Body of pancreas (tissue), 4 donors: ENCODE measurements at regions not wholly inside any gene's neighbourhood (a gene's known extent, or its start where the extent isn't known, plus 50 kb on each side); places are given as distances from the start of the nearest gene placed in this dataset.

ENCODE experiments used
- ATAC-seq: fragments of 150-250 bp; one replicate; pipeline ENCODE4 v1.9.1; 2016
- DNase-seq, 4 donors: peaks; one replicate each; pipeline ENCODE4 v3.0.0-alpha.2; 2019
- H3K27ac ChIP-seq, 4 donors: fragments of 200-600 bp; sonication (generic); 1 replicate in 3 of 4; 2 replicates in 1 of 4; pipeline versions ENCODE4 v1.5.1 to v1.6.1; 2016 to 2019; ENCODE audit warnings: mild to moderate bottlenecking in 1 of 4, mixed read lengths in 1 of 4, moderate library complexity in 1 of 4
- H3K27me3 ChIP-seq, 2 donors: fragments of 200-600 bp; sonication (generic); one replicate each; pipeline ENCODE4 v1.6.0; 2016; ENCODE audit warnings: mild to moderate bottlenecking in 1 of 2
- H3K36me3 ChIP-seq, 2 donors: fragments of 200-600 bp; sonication (generic); replicated peaks in 1 of 2; 2 replicates each; pipeline ENCODE4 v1.5.1; 2016; ENCODE audit warnings: low read depth in 2 of 2; ENCODE audit not compliant: insufficient read depth in 1 of 2
- H3K4me1 ChIP-seq: fragments of 200-600 bp; sonication (generic); one replicate; pipeline ENCODE4 v1.6.0; 2016
- H3K4me3 ChIP-seq, 2 donors: fragments of 200-600 bp; sonication (generic); 1 replicate in 1 of 2; 2 replicates in 1 of 2; pipeline ENCODE4 v1.5.1; 2016 to 2019
- H3K9me3 ChIP-seq, 3 donors: fragments of 200-600 bp; sonication (generic); 1 replicate in 2 of 3; 2 replicates in 1 of 3; pipeline ENCODE4 v1.5.1; 2016
- POLR2A ChIP-seq, 3 donors: fragments of 450-650 bp; IDR thresholded peaks; one replicate each; pipeline ENCODE4 v1.6.1; 2016; ENCODE audit warnings: antibody characterized with exemption in 3 of 3, mild to moderate bottlenecking in 2 of 3
- WGBS, 2 donors: methylation state at CpG; one replicate each; pipeline ENCODE4 v1.1.5; 2017; 5-methylcytosine and 5-hydroxymethylcytosine counted together
- intact Hi-C: fragments of 100-400 bp; cut with DNase I; formaldehyde crosslinking; loops from one replicate; pipeline ENCODE4 v1.15.1; 2023
- TF ChIP-seq, protein P1 (sequence below), 7 experiments: fragments of 450-650 bp in 4 of 7; fragments of 200-600 bp in 3 of 7; sonication (generic) in 3 of 7; IDR thresholded peaks; one replicate each; pipeline ENCODE4 v1.5.1; 2016 to 2019; ENCODE audit warnings: antibody characterized with exemption in 7 of 7

DNA sequence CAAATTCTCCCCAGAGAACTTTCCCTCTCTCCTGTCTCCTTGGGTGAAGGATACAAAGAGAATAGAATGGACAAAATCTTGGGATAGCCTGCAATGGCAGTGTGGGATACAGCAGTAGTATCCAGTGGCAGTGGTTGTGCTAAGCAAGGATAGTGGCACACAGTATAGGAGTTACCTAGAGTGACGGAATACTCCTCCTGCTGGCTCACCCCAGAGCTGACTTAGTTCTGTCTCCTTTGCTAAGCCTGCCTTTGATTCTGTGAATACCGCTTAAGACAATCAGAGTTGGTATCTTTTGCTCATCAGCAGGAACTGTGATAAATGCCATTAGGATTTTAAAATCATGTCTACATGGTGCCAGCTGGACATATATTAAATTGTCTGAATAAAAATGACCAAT, 404.3 kb downstream of the JRKL start:
- ATAC-seq (no peak), DNase-seq (no peak)
- intact Hi-C loops, result no loop called here
- H3K27ac ChIP-seq, result no peak overlapping the region
- TF ChIP-seq, protein P1, sequence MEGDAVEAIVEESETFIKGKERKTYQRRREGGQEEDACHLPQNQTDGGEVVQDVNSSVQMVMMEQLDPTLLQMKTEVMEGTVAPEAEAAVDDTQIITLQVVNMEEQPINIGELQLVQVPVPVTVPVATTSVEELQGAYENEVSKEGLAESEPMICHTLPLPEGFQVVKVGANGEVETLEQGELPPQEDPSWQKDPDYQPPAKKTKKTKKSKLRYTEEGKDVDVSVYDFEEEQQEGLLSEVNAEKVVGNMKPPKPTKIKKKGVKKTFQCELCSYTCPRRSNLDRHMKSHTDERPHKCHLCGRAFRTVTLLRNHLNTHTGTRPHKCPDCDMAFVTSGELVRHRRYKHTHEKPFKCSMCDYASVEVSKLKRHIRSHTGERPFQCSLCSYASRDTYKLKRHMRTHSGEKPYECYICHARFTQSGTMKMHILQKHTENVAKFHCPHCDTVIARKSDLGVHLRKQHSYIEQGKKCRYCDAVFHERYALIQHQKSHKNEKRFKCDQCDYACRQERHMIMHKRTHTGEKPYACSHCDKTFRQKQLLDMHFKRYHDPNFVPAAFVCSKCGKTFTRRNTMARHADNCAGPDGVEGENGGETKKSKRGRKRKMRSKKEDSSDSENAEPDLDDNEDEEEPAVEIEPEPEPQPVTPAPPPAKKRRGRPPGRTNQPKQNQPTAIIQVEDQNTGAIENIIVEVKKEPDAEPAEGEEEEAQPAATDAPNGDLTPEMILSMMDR (IDR thresholded peaks at IDR 0.05), result no peak
- no peak for TF ChIP-seq POLR2A (IDR thresholded peaks at IDR 0.05)
- no peaks in the 10 kb centered on the region for H3K27me3 ChIP-seq
- no peaks in the 10 kb centered on the region for H3K36me3 ChIP-seq
- WGBS, 2 donors, result 69 to 74% methylated on average over 2 of the region's 2 CpGs
- no peaks in the 10 kb centered on the region for H3K4me1 ChIP-seq
- H3K9me3 ChIP-seq, result no peaks in the 10 kb centered on the region
- no peak overlapping the region for H3K4me3 ChIP-seq

DNA sequence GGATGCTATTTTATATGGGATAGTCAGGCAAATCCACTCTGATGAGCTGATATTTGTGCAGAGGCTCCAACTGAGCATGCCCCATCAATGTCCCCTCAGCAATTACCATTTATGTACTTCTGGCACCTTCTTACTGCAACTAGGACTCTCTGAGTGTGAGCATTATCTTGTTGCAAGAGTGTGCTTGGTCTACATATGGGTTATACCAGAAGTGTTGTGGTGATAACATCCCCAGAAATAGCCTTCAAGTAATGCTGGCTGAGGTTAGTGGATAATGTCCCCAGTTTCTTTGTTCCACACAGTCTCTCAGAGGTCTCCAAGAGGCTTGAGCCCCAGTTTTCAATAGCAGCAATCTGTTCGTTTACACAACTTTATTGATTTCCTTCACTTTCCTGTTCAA, 408.6 kb downstream of the JRKL start:
- H3K27ac ChIP-seq, result no peak overlapping the region
- TF ChIP-seq POLR2A (IDR thresholded peaks at IDR 0.05), result no peak
- TF ChIP-seq, protein P1 (IDR thresholded peaks at IDR 0.05), result no peak
- no peaks in the 10 kb centered on the region for H3K9me3 ChIP-seq
- ATAC-seq (no peak), DNase-seq (no peak)
- WGBS, 2 donors, result 23 to 26% methylated on average over 1 of the region's 1 CpG
- intact Hi-C loops, result no loop called here
- no peaks in the 10 kb centered on the region for H3K27me3 ChIP-seq
- H3K4me1 ChIP-seq, result no peaks in the 10 kb centered on the region
- no peaks in the 10 kb centered on the region for H3K36me3 ChIP-seq
- H3K4me3 ChIP-seq, result no peak overlapping the region

DNA sequence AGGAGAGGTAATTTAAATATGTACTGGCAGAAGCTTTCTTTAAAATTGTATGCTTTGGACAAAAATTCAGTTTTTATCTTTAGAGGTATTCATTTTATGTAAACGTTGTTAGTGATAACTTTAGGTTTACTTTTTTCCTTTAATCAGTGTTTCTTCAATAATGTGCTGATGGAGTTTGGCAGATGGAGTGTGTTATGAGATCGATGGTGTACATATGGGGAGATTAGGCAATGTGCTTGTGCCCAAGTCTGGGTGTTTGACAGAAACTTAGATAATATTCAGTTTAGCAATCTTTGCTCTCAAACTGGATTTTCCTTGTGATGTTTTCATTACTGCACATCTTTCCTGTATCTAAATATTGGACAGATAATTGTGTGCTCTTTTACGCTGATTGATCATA, 425.4 kb downstream of the JRKL start:
- intact Hi-C loops, result no loop called here
- DNase-seq, result no peak
- 24 to 32% methylated on average over 3 of the region's 3 CpGs for whole genome bisulfite sequencing, 2 donors
- Histone ChIP-seq H3K4me1 (no peaks in the 10 kb centered on the region), H3K36me3 (no peaks in the 10 kb centered on the region), H3K4me3 (no peak overlapping the region), H3K9me3 (no peaks in the 10 kb centered on the region), H3K27ac (no peak overlapping the region), H3K27me3 (no peaks in the 10 kb centered on the region)
- TF ChIP-seq, protein P1 (IDR thresholded peaks at IDR 0.05), result no peak
- no peak for TF ChIP-seq POLR2A (IDR thresholded peaks at IDR 0.05)
- no peak for ATAC-seq

DNA sequence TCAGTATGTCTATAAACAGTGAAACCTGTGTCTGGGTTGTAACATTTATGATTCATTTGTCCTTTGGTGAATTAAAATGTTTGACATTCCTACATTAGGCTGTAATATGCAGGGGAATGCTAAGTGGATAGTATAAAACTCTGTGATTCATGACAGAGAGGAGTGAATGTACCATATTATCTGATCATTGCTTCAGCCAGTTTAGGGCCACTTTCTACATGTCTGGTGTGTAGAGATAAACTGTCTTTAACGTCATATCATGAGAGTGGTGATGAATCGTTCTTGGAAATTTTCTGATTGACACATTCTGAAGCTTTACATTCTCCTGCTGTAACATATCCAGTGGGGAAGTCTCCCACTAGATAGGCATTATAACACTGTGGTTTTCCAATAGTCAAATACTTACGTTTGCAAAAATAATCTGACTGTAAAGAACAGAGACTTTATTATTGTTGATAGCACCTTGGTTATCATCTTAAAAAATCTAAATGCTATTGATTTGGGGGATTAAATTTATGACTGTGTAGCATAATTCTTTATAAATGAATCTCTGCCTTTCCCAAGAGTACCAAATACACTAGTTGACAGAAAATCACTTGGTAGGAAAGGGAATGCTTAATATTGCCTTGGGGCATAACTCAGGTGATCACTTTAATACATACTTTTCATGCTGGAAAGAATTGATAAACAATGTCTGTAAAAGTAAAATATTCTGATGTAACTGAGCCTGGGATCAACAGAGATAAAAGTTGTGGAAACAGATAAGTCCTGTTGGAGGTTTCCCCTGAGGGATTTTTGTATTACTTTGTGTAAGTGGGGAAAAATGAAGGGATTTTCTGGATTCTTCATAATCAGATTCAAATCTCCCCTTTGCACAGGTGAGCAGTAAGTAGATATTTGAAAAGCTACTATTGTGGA, 427.9 kb downstream of the JRKL start:
- H3K36me3 ChIP-seq, result no peaks in the 10 kb centered on the region
- intact Hi-C loops, result no loop called here
- H3K27me3 ChIP-seq, result no peaks in the 10 kb centered on the region
- no peak overlapping the region for H3K27ac ChIP-seq
- no peak for DNase-seq
- no peak overlapping the region for H3K4me3 ChIP-seq
- H3K4me1 ChIP-seq, result no peaks in the 10 kb centered on the region
- no peaks in the 10 kb centered on the region for H3K9me3 ChIP-seq
- TF ChIP-seq POLR2A (IDR thresholded peaks at IDR 0.05), result no peak
- TF ChIP-seq, protein P1 (IDR thresholded peaks at IDR 0.05), result no peak
- WGBS, 2 donors, result 28 to 34% methylated on average over 3 of the region's 3 CpGs
- ATAC-seq, result no peak

DNA sequence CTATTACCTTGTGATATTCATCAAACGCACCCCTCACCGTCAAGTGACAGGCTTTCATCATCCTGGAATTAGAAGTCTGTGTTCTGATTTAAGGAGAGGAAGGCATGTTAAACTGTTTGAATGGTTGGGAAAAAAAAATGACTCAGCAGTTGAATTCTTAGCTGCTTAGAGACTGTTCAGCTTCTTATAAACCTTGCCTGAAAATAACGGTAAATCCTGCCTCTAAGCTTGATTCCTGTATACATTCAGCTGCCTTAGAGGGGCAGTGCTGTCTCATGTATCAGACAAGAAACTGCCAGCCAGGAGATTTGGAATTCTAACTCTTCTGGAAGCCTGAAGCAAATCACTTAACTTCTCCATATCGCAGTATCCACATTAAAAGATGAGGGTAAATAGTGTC, 437.4 kb downstream of the JRKL start:
- no peak for TF ChIP-seq POLR2A (IDR thresholded peaks at IDR 0.05)
- TF ChIP-seq, protein P1 (IDR thresholded peaks at IDR 0.05), result peak in 3 of 7 experiments; percentile 10 to 19 (median 18)
- ATAC-seq (no peak), DNase-seq (no peak)
- Histone ChIP-seq H3K4me1 (no peaks in the 10 kb centered on the region), H3K4me3 (no peak overlapping the region), H3K36me3 (no peaks in the 10 kb centered on the region), H3K27ac (no peak overlapping the region), H3K9me3 (no peaks in the 10 kb centered on the region), H3K27me3 (no peaks in the 10 kb centered on the region)
- 50 to 54% methylated on average over 4 of the region's 4 CpGs for WGBS, 2 donors
- intact Hi-C loops, result no loop called here
